ENCODE measurements at regions not wholly inside any gene's neighbourhood (a gene's known extent, or its start where the extent isn't known, plus 50 kb on each side); places are given as distances from the start of the nearest gene placed in this dataset.

DNA sequence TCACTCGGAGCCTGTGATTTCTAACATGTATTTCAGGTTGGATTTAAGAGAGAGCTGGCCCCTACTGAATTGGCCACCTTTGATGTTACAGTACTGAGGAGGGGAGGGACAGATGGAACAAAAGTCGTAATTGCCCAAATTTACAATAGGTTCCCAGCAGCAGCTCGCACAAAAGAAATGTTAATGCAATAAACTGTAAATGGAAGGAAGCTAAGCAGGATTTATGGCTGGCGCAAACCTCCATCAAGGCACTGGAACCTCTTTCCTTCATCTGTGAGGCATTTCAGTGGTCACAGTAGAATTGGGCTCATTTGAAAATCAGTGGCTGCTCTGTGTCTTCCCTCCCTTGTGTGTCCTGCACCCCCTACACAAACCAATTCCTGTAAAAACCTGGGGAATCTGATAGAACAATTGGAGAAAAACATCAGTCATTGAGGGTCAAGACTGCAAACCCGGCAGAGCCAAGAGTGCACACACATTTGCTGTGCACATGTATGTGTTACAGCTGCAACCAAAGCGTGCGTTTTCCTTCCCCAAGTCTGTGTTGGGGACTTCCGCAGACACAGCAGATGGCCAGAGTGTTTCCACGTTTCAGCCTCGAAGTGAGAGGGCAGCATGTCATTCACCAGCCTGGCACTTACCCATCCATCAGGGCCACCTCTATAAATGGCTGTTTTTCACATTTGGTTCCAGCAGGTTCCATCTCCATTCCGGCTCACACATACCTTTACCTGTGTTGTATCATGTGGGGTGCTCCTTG, 192.8 kb downstream of the TM9SF2 start:
- Histone ChIP-seq H3K4me1 (ENCODE audit: control insufficient read depth in 2 of 2, insufficient read depth in 2 of 2, low read length in 2 of 2) (no peaks in the 10 kb centered on the region), H3K27ac (ENCODE audit: low read depth in 2 of 2, low read length in 2 of 2) (no peak overlapping the region), H3K27me3 (ENCODE audit: control insufficient read depth in 2 of 2, insufficient read depth in 2 of 2, low read length in 2 of 2) (no peaks in the 10 kb centered on the region), H3K9me3 (ENCODE audit: control insufficient read depth in 2 of 2, low read length in 2 of 2) (no peaks in the 10 kb centered on the region), H3K36me3 (ENCODE audit: control insufficient read depth in 2 of 2, insufficient read depth in 2 of 2, low read length in 2 of 2) (no peaks in the 10 kb centered on the region), H3K9ac (ENCODE audit: low read depth in 1 of 2, low read length in 2 of 2) (no peak overlapping the region), H3K4me3 (ENCODE audit: low read length in 2 of 2) (no peak overlapping the region)

GRCh38 chr13:99693351-99693750, 192.1 kb downstream of the TM9SF2 start:
- Histone ChIP-seq H3K4me1 (ENCODE audit: control insufficient read depth in 2 of 2, insufficient read depth in 2 of 2, low read length in 2 of 2) (no peaks in the 10 kb centered on the region), H3K27ac (ENCODE audit: low read depth in 2 of 2, low read length in 2 of 2) (no peak overlapping the region), H3K36me3 (ENCODE audit: control insufficient read depth in 2 of 2, insufficient read depth in 2 of 2, low read length in 2 of 2) (no peaks in the 10 kb centered on the region), H3K9ac (ENCODE audit: low read depth in 1 of 2, low read length in 2 of 2) (no peak overlapping the region), H3K9me3 (ENCODE audit: control insufficient read depth in 2 of 2, low read length in 2 of 2) (no peaks in the 10 kb centered on the region), H3K4me3 (ENCODE audit: low read length in 2 of 2) (no peak overlapping the region), H3K27me3 (ENCODE audit: control insufficient read depth in 2 of 2, insufficient read depth in 2 of 2, low read length in 2 of 2) (no peaks in the 10 kb centered on the region)

- Histone ChIP-seq H3K36me3 (ENCODE audit: control insufficient read depth in 2 of 2, insufficient read depth in 2 of 2, low read length in 2 of 2) (no peaks in the 10 kb centered on the region), H3K4me3 (ENCODE audit: low read length in 2 of 2) (no peak overlapping the region), H3K4me1 (ENCODE audit: control insufficient read depth in 2 of 2, insufficient read depth in 2 of 2, low read length in 2 of 2) (no peaks in the 10 kb centered on the region), H3K9ac (ENCODE audit: low read depth in 1 of 2, low read length in 2 of 2) (no peak overlapping the region), H3K27ac (ENCODE audit: low read depth in 2 of 2, low read length in 2 of 2) (no peak overlapping the region), H3K9me3 (ENCODE audit: control insufficient read depth in 2 of 2, low read length in 2 of 2) (no peaks in the 10 kb centered on the region), H3K27me3 (ENCODE audit: control insufficient read depth in 2 of 2, insufficient read depth in 2 of 2, low read length in 2 of 2) (no peaks in the 10 kb centered on the region)
Measured at GRCh38 chr13:99692854-99693253, 191.6 kb downstream of the TM9SF2 start.

DNA sequence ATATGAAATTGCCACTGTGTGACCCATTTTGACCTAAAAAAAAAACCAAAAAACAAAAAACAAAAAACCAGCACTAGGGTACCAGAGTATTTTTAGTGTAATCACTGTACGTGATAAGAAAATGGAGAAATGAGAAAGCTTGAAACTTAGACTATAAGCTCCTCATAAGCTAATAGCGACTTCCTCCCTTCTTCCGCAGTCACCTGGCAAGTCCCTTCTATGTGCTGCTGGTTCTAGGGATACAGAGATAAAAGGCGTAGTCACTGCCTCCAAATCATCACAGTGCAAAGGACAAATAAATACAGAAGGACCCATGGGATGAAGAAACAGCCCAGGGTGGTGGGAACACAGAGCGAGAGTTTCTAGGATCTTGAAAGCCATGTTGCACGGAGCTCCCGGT, 190.3 kb downstream of the TM9SF2 start:
- H3K9me3 ChIP-seq (ENCODE audit: control insufficient read depth in 2 of 2, low read length in 2 of 2): no peaks in the 10 kb centered on the region
- peaks cover 7 to 12% of the 10 kb centered on the region in 2 donors for H3K4me1 ChIP-seq (ENCODE audit: control insufficient read depth in 2 of 2, insufficient read depth in 2 of 2, low read length in 2 of 2)

DNA sequence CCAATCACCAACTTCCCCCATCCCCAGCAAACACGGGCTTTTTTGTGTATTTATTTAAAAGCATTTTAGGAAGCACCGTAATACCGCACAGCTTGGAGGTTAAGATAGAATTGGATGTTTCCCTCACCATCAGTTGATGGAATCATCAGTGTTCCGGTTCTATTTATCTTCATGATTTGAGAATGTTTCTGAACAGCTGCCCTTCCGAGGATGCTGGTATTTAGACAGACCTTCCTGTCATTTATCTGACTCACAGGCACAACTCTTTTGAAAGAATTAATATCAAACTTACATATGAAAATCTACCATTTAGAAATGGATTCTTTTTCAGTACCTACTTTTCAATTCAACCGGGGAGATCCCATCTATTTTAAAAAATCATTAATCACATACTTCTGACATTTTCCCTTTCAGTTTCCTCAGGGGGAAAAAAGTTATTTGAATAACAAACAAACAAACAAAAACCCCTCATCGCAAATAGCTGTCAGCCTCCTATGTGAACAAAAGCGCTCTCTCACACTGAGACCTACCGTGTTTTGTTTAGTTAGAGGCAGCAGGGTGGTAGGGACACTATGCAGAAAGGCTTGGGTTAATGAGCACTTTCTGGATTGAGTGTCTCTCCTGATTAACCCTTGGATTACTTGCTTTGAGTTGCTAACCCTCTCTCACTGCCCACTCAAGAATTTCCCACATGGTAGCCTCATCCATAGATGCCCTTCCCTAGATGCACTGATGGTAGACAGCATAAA, 189.3 kb downstream of the TM9SF2 start:
- H3K4me1 ChIP-seq (ENCODE audit: control insufficient read depth in 2 of 2, insufficient read depth in 2 of 2, low read length in 2 of 2): peaks cover 16 to 19% of the 10 kb centered on the region in 2 donors
- no peaks in the 10 kb centered on the region for H3K9me3 ChIP-seq (ENCODE audit: control insufficient read depth in 2 of 2, low read length in 2 of 2)
- no peak overlapping the region for H3K27ac ChIP-seq (ENCODE audit: low read depth in 2 of 2, low read length in 2 of 2)
- no peaks in the 10 kb centered on the region for H3K27me3 ChIP-seq (ENCODE audit: control insufficient read depth in 2 of 2, insufficient read depth in 2 of 2, low read length in 2 of 2)
- no peak overlapping the region for H3K4me3 ChIP-seq (ENCODE audit: low read length in 2 of 2)
- no peak overlapping the region for H3K9ac ChIP-seq (ENCODE audit: low read depth in 1 of 2, low read length in 2 of 2)
- no peaks in the 10 kb centered on the region for H3K36me3 ChIP-seq (ENCODE audit: control insufficient read depth in 2 of 2, insufficient read depth in 2 of 2, low read length in 2 of 2)

More for the DNA sequence above, 190.3 kb downstream of the TM9SF2 start:
- no peak overlapping the region for H3K27ac ChIP-seq (ENCODE audit: low read depth in 2 of 2, low read length in 2 of 2)
- no peak overlapping the region for H3K4me3 ChIP-seq (ENCODE audit: low read length in 2 of 2)
- H3K27me3 ChIP-seq (ENCODE audit: control insufficient read depth in 2 of 2, insufficient read depth in 2 of 2, low read length in 2 of 2): no peaks in the 10 kb centered on the region
- H3K36me3 ChIP-seq (ENCODE audit: control insufficient read depth in 2 of 2, insufficient read depth in 2 of 2, low read length in 2 of 2): no peaks in the 10 kb centered on the region
- H3K9ac ChIP-seq (ENCODE audit: low read depth in 1 of 2, low read length in 2 of 2): no peak overlapping the region

- Histone ChIP-seq H3K27me3 (ENCODE audit: control insufficient read depth in 2 of 2, insufficient read depth in 2 of 2, low read length in 2 of 2) (no peaks in the 10 kb centered on the region), H3K9me3 (ENCODE audit: control insufficient read depth in 2 of 2, low read length in 2 of 2) (no peaks in the 10 kb centered on the region), H3K4me1 (ENCODE audit: control insufficient read depth in 2 of 2, insufficient read depth in 2 of 2, low read length in 2 of 2) (peaks cover 16 to 19% of the 10 kb centered on the region in 2 donors), H3K4me3 (ENCODE audit: low read length in 2 of 2) (no peak overlapping the region), H3K27ac (ENCODE audit: low read depth in 2 of 2, low read length in 2 of 2) (no peak overlapping the region), H3K36me3 (ENCODE audit: control insufficient read depth in 2 of 2, insufficient read depth in 2 of 2, low read length in 2 of 2) (no peaks in the 10 kb centered on the region), H3K9ac (ENCODE audit: low read depth in 1 of 2, low read length in 2 of 2) (no peak overlapping the region)
Measured at GRCh38 chr13:99689955-99690354, 188.7 kb downstream of the TM9SF2 start.

- Histone ChIP-seq H3K4me1 (ENCODE audit: control insufficient read depth in 2 of 2, insufficient read depth in 2 of 2, low read length in 2 of 2) (peaks cover 16 to 19% of the 10 kb centered on the region in 2 donors), H3K4me3 (ENCODE audit: low read length in 2 of 2) (no peak overlapping the region), H3K27me3 (ENCODE audit: control insufficient read depth in 2 of 2, insufficient read depth in 2 of 2, low read length in 2 of 2) (no peaks in the 10 kb centered on the region), H3K36me3 (ENCODE audit: control insufficient read depth in 2 of 2, insufficient read depth in 2 of 2, low read length in 2 of 2) (no peaks in the 10 kb centered on the region), H3K9me3 (ENCODE audit: control insufficient read depth in 2 of 2, low read length in 2 of 2) (no peaks in the 10 kb centered on the region), H3K9ac (ENCODE audit: low read depth in 1 of 2, low read length in 2 of 2) (no peak overlapping the region), H3K27ac (ENCODE audit: low read depth in 2 of 2, low read length in 2 of 2) (no peak overlapping the region)
Measured at GRCh38 chr13:99688776-99689175, 187.5 kb downstream of the TM9SF2 start.

GRCh38 chr13:99687723-99688397, 186.6 kb downstream of the TM9SF2 start:
- Histone ChIP-seq H3K4me1 (ENCODE audit: control insufficient read depth in 2 of 2, insufficient read depth in 2 of 2, low read length in 2 of 2) (peaks cover 16 to 19% of the 10 kb centered on the region in 2 donors), H3K9me3 (ENCODE audit: control insufficient read depth in 2 of 2, low read length in 2 of 2) (no peaks in the 10 kb centered on the region), H3K27ac (ENCODE audit: low read depth in 2 of 2, low read length in 2 of 2) (peak overlapping the region in 1 of 2 donors; percentile 7), H3K27me3 (ENCODE audit: control insufficient read depth in 2 of 2, insufficient read depth in 2 of 2, low read length in 2 of 2) (no peaks in the 10 kb centered on the region), H3K4me3 (ENCODE audit: low read length in 2 of 2) (no peak overlapping the region), H3K9ac (ENCODE audit: low read depth in 1 of 2, low read length in 2 of 2) (no peak overlapping the region), H3K36me3 (ENCODE audit: control insufficient read depth in 2 of 2, insufficient read depth in 2 of 2, low read length in 2 of 2) (no peaks in the 10 kb centered on the region)

- H3K4me1 ChIP-seq (ENCODE audit: control insufficient read depth in 2 of 2, insufficient read depth in 2 of 2, low read length in 2 of 2): peaks cover 16 to 19% of the 10 kb centered on the region in 2 donors
- H3K36me3 ChIP-seq (ENCODE audit: control insufficient read depth in 2 of 2, insufficient read depth in 2 of 2, low read length in 2 of 2): no peaks in the 10 kb centered on the region
- no peak overlapping the region for H3K27ac ChIP-seq (ENCODE audit: low read depth in 2 of 2, low read length in 2 of 2)
- H3K9me3 ChIP-seq (ENCODE audit: control insufficient read depth in 2 of 2, low read length in 2 of 2): no peaks in the 10 kb centered on the region
- H3K27me3 ChIP-seq (ENCODE audit: control insufficient read depth in 2 of 2, insufficient read depth in 2 of 2, low read length in 2 of 2): no peaks in the 10 kb centered on the region
- H3K9ac ChIP-seq (ENCODE audit: low read depth in 1 of 2, low read length in 2 of 2): no peak overlapping the region
- peak overlapping the region in 1 of 2 donors; percentile 14 for H3K4me3 ChIP-seq (ENCODE audit: low read length in 2 of 2)
Measured at GRCh38 chr13:99686944-99687411, 185.7 kb downstream of the TM9SF2 start.

GRCh38 chr13:99686157-99686572, 184.9 kb downstream of the TM9SF2 start:
- Histone ChIP-seq H3K4me1 (ENCODE audit: control insufficient read depth in 2 of 2, insufficient read depth in 2 of 2, low read length in 2 of 2) (peaks cover 16 to 19% of the 10 kb centered on the region in 2 donors), H3K27ac (ENCODE audit: low read depth in 2 of 2, low read length in 2 of 2) (peak overlapping the region; percentile 25 to 48), H3K27me3 (ENCODE audit: control insufficient read depth in 2 of 2, insufficient read depth in 2 of 2, low read length in 2 of 2) (no peaks in the 10 kb centered on the region), H3K36me3 (ENCODE audit: control insufficient read depth in 2 of 2, insufficient read depth in 2 of 2, low read length in 2 of 2) (no peaks in the 10 kb centered on the region), H3K4me3 (ENCODE audit: low read length in 2 of 2) (no peak overlapping the region), H3K9ac (ENCODE audit: low read depth in 1 of 2, low read length in 2 of 2) (no peak overlapping the region), H3K9me3 (ENCODE audit: control insufficient read depth in 2 of 2, low read length in 2 of 2) (no peaks in the 10 kb centered on the region)
